ENCODE measurements at regions not wholly inside any gene's neighbourhood (a gene's known extent, or its start where the extent isn't known, plus 50 kb on each side); places are given as distances from the start of the nearest gene placed in this dataset.

DNA sequence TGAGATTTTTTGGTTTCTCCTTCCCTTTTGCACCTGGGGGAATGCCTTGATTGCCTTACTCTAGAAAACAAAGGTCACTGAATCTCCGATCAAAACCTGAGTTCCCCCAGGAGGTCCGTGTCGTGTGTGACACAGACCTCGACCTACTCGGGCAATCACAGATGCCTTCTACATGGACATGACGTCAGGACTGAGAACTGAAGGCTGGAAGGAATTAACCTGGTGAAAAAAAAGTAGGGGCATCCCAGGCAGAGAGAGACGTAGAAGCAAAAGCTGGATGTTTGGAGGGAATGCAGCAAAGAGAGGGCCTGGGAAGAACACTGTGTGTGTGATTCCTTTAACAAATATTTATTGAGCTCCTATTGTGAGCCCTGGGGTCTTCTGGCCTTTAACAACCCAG lies 178.0 kb downstream of the PRDM2 start:
- TF ChIP-seq POLR2A (IDR thresholded peaks at IDR 0.05): no peak
- TF ChIP-seq, protein P1, sequence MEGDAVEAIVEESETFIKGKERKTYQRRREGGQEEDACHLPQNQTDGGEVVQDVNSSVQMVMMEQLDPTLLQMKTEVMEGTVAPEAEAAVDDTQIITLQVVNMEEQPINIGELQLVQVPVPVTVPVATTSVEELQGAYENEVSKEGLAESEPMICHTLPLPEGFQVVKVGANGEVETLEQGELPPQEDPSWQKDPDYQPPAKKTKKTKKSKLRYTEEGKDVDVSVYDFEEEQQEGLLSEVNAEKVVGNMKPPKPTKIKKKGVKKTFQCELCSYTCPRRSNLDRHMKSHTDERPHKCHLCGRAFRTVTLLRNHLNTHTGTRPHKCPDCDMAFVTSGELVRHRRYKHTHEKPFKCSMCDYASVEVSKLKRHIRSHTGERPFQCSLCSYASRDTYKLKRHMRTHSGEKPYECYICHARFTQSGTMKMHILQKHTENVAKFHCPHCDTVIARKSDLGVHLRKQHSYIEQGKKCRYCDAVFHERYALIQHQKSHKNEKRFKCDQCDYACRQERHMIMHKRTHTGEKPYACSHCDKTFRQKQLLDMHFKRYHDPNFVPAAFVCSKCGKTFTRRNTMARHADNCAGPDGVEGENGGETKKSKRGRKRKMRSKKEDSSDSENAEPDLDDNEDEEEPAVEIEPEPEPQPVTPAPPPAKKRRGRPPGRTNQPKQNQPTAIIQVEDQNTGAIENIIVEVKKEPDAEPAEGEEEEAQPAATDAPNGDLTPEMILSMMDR (IDR thresholded peaks at IDR 0.05): no peak
